Esophagus squamous epithelium (tissue), 4 donors: ENCODE measurements at regions not wholly inside any gene's neighbourhood (a gene's known extent, or its start where the extent isn't known, plus 50 kb on each side); places are given as distances from the start of the nearest gene placed in this dataset.

ENCODE experiments used
- CTCF ChIP-seq, 6 experiments: fragments of 450-650 bp in 4 of 6; fragments of 200-600 bp in 2 of 6; sonication (generic) in 2 of 6; IDR thresholded peaks; one replicate each; pipeline ENCODE4 v1.5.1; 2016 to 2019; ENCODE audit warnings: antibody characterized with exemption in 6 of 6, mild to moderate bottlenecking in 4 of 6, moderate library complexity in 4 of 6
- POLR2A ChIP-seq, 4 donors: fragments of 450-650 bp; IDR thresholded peaks; one replicate each; pipeline ENCODE4 v1.6.1; 2017; ENCODE audit warnings: antibody characterized with exemption in 4 of 4, mild to moderate bottlenecking in 4 of 4, moderate library complexity in 3 of 4

GRCh38 chr6:14984519-14984853 is 261.4 kb upstream of the JARID2 start:
- TF ChIP-seq CTCF (IDR thresholded peaks at IDR 0.05) (no peak), POLR2A (IDR thresholded peaks at IDR 0.05) (no peak)
